GM19328 (cell line): ENCODE measurements at regions not wholly inside any gene's neighbourhood (a gene's known extent, or its start where the extent isn't known, plus 50 kb on each side); places are given as distances from the start of the nearest gene placed in this dataset.

ENCODE experiments used
- ATAC-seq: cut with Tn5 transposase; IDR thresholded peaks from one replicate; pipeline ENCODE4 v1.9.1; 2021; ENCODE audit warnings: mild to moderate bottlenecking, moderate library complexity; ENCODE audit not compliant: unreplicated experiment

DNA sequence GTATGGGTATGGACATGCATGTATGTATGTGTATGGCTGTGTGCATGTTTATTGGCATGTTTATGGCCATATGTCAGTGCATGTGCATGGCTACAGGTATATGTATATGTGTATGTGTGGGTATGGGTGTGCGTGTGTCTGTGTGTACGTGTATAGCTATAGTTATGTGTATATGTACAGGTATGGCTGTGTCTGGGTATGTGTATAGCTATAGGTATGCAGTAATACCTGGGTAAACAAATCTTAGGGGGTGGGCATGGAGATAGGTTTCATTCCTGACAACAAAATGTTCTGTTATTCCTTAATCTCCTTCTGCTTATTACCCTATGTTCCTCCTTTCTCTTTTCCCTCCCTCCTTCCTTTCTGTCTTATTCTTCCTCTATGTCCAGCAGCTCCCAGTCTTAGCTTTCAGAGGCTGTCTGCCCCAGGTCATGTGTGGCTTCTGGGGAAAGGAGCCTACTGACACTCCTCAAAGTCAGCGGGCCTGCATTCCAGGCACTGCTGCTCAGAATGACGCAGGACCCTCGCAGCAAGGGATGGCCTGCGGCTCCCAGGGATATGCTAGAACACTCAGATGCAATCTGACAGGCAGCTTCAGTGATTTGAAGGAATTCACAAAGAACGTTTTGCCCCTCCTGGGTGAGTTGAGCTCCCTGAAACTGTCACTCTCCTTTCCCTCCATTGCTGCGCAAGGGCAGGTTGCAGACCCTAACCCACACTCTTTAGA lies 139.3 kb upstream of the PHACTR1 start:
- ATAC-seq, result no peak

DNA sequence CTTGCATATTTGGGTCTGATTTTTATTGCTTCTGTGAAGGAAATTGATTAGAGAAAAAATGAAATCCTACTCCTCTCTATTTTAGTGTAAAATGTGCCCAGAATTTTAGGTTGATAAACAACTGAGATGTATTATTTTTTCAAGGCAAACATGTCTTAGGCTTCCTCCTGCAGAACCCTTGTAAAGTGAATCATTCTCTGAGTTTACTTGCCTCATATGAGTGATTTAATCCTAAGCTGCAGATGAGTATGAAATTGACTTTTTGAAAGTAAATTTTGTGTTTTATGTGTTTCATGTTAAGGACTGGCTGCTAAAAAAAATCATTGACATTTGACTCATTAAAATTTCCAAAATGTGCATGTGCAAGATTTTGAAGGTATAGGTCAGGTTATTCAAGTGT lies 138.5 kb upstream of the PHACTR1 start:
- ATAC-seq, result no peak

DNA sequence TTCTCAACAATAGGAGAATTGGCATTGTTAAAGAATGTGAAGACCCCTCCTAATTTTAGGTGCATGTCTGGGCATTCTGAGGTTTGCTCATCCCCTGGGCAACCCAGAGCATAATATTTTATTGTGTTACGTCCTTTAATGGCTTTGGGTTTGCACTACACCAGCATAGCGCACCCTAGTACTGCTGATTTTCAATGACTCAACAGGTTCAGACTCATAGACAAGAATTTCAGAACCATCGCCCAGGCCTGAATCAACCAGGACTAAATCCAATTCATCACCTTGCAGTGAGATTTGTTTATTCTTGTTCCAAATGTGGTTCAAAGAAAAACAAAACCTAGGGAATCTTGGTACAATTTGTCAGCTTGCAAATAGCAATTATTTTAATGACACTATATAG lies 137.8 kb upstream of the PHACTR1 start:
- ATAC-seq, result no peak

DNA sequence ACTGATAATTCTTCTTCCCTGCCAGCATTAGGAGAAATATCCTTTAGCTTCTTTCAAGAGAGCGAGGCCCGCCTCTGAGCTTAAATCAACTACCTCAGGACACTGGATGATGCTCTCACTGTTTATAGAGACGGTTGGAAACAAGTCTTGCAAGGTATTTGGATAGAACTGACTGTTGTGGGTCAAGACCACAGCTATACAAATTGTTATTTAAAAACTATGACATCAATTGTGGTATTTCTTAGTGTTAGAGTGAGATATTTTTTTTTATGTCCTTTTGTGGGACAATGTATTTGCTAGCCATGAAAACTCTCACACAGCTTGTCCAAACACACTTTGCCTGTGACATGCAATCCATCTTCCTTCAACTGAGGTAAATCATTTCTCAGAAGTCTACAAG lies 136.3 kb upstream of the PHACTR1 start:
- ATAC-seq, result no peak

DNA sequence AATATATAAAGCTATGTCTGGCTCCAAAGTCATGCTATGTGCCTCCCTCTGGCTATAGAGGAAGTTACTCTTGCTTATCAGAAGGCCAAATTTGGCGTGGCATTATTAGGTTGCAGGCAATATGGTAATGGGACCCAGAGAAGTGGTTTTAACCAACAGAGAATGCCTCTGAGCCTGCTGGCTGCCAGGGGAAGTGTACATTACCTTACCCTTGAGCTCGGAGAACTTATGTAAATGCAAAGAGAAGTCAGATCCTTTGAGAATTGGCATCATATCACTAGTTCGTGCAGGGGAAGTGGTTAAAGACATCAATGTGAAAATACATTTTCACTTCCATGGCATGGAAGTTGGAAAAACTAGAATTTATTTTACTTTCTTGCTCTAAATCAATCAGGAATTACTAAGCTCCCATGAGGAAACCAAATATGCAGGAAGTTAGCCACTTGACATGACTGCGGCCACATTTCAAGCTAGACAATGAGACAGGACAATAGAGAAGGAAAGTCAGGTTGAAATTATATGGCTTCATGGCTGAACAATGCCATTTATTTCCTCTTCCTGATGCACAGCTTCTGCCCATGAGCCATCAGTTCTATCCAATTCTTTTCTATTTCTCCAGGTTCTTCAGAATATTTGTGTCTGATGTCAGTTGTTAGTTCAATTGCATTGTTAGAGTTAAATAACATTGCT lies 134.0 kb upstream of the PHACTR1 start:
- ATAC-seq, result no peak

DNA sequence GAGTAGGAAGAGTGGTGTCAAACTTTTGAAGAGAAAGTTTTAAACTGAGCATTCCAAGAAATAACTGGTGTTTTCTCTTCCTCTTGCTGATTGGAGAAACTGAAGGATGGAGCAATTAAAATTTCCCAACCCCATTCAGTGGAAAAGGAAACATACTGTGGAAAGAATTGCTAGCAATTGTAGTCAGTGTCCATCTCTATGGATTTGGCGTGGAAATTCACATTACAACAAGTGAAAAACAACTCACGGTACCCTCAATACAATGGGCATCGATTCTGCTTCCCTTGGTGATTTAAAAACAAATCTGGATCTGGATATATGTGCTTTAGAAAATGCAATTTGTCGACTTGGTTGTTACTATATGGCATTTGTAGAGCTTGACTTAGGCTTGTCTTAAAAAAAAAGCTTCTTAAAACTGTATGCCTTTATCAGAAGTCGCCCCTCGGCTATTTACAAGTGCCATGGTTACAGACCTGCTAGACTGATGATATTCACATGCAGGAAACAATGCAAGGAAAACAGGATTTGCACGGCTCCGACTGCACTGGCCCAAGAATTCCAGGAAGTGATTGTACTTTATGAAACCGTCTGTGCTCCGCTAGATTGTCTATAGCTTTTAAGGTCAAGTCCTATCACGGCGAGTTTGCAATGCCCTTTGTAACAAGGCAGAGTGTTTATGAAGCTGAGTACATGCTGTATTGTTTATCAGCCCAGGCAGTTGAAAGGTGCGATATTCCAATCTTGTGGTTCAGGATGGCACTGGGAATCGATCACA lies 131.7 kb upstream of the PHACTR1 start:
- ATAC-seq, result no peak

DNA sequence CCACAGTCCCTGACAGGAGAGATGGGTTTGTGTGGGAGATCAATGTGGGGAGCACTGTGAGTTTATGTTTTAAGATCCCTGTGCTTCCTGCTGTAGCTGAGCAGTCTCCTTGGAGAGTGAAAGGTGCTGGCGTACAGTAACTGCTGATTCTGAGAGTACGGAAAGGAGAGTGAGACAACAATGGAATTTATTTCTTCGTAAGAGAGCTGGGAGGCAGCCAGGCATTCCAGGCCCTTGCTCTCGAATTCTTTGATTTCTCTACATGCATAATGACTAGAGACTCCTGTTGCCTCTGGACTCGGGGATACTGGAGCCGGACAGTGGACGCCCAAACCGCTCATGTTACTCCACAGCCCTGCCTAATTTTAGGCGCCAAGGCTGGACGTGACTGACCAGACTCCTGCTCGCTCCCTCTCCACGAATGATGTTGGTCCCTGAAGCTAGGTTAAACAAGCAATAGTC lies 131.0 kb upstream of the PHACTR1 start:
- ATAC-seq, result no peak

DNA sequence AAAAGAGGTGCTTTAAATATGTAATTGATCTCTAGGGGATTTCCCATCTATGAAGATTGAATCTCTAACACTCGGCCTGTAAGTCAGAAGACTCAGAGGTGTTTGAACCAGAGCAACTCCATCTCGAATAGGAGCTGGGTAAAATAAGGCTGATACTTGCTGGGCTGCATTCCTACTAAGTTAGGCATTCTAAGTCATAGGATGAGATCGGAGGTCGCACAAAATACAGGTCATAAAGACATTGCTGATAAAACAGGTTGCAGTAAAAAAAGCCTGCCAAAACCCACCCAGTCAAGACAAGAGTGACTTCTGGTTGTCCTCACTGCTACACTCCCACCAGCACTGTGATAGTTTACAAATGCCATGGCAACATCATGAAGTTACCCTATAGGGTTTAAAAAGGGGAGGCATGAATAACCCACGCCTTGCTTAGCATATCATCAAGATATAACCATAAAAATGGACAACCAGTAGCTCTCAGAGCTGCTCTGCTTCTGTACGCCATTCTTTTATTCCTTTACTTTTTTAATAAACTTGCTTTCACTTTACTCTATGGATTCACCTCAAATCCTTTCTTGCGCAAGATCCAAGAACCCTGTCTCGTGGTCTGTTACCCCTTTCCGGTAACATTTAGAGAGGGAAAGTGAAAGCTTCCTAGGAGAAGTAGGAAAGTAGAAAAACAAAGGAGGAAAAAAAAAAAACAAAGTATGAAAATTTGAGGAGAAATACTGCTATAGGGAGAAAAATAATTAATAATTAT lies 129.7 kb upstream of the PHACTR1 start:
- no peak for ATAC-seq

DNA sequence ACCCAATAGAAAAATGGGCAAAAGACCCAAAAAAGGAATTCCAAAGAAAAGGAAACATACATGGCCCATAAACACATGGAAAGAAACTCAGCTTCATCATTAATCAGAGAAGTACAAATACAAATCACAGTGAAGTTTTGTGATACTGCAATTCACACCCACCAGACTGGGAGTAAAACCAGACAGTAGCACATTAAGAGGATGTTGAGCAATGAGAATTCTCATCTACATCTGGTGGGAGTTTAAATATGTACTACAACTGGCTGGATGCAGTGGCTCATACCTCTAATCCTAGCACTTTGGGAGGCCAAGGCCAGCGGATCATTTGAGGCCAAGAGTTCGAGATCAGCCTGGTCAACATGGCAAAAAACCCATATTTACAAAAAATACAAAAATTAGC lies 125.7 kb upstream of the PHACTR1 start:
- no peak for ATAC-seq

DNA sequence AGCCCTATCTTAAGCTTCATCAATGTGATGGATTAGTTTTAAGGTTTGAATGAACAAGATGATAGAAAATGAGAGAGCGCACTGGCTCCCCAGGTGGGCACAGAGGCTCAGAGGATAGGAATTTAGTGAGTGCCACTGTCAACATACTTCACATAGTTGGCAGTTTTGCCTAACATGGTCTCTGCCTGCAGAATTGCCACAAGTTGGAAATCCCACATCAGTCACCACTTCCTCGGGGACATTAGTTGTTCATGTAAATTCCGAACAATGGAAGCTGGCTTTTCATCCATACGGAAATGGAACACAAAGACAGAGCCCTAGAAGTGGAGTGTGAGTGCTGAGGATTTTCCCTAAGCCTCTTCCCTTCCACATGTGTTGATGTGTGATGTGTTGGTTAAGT lies 123.9 kb upstream of the PHACTR1 start:
- no peak for ATAC-seq

DNA sequence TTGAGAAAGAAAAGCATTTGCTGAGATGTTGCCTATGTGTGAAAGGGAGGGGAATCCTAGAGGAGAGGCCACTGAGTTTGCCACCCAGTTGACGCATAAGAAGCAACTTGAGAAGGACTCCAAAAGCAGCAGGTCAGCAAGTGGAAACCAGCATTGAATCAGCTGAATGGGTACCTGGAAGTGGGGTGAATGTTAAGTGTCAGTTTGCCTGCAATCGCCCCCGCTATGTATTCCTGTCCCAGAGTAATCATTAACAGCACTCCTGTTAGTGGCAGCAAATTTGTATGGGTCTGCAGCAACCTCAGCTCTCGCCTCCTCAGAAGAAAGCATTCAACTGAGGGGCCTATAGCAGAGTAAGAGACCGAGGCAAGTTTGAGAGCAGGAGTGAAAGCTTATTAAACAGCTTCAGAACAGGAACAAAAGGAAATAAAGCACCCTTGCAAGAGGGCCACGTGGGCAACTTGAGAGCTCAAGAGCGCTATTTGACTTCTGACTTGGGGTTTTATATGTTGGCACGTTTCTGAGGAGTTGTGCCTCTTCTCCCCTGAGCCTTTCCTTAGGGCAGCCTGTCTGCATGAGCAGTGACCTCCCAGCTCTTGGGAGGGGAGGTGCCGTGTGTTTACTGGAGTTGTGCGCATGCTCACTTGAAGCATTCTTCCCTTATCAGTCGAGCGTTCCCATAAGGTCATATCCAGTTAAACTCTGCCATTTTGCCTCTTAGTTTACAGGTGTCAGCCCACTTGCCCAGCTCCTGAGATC lies 122.6 kb upstream of the PHACTR1 start:
- no peak for ATAC-seq

DNA sequence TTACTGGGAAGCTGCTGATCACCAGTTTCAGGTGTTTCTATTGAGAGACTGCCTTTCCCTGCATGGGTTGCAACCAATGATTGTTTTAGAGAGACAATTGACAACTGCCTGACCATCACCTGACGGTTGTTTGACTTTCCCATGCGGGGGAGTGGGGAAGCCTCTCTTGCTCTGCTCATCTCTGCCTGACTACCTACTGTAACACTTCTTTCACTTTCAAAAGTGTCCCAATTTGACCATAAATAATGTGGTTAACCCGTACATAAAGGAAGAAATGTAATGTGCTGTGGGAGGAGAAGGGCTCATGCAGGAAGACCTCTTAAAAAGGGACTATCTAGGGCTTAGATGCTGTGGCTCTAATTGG lies 122.1 kb upstream of the PHACTR1 start:
- ATAC-seq, result no peak

DNA sequence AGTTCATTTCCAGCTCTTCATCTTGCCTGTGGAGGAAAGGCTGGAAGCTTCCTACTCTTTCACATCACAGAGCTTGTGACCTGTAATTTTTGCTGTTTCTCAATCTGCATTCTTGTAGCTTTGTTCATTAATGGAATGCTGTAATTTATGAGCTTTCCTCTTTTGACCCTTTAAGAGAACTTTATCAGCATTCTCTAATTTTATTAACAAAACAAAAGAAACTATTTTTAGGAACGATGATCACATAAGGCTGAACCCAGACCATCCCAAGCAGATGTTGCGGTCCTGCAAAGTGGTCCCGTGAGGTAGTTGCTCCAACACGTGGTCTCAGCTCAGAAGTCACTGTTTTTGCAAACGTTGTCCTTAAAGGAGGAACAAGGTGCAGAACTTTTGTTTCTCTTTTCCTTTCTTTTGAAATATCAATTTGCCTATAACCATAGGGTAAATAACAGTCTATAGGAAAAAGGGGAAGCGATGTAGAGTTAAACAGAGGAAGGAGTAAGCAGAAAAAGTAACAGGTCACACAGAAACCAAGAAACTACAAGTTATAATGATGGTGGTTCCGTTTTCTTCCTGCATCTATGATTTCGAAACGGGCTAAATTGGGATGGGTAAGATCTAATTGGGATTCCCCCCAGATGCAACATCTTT lies 121.3 kb upstream of the PHACTR1 start:
- no peak for ATAC-seq

DNA sequence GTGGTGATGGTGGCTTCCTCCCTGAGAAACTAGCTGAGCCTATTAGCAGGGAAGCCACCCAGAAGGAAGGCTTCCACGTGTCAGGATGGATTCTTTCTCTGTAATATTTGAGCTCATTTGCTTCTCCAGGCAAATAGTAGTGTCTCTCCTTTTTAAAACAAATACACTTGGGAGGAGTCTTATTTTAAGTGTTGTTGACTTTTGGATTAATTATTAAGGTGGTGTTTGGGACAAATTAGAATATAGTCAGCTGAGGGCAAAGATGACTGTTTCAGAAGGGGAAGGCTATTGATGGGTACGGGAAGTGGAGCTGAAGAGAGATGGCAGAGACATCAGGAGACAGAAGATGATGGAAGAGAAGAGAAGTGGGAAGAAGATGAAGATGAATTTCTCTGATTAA lies 119.8 kb upstream of the PHACTR1 start:
- no peak for ATAC-seq

DNA sequence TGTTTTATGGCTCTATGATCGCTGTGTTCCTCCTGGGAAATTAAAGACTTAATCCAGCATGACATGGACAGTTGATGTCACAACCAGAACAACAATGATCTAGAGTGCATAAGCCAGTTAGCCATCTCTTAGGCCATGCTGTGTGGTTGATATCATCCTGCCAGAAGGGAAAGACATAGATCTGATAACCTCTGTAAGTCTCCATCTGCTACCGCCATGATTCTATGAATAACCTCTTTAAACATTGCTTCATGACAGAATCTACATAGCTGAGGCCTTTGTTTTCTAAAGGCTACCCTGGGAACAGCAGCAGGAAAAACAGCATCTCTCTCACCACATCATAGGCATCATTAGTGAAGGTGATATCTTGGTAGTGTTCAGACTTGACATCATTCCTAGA lies 117.6 kb upstream of the PHACTR1 start:
- no peak for ATAC-seq

DNA sequence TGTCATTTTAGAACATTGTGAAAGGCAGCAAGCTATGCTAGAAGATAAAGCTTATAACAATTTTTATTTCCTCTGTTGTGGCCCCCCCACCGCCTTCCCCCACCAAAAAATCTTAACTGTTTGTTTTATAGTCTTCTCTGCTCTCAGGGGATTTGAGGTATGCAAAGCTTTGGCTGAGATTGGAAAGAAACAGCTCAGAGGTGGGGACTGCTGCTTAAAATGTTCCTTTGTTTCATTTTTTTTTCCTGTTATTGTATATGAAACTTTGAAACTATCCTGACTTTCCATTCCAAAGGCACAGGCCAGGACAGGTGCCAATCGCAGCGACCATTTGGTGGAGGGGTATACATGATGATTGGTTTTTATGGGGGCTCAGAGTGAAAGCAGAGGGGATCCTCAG lies 114.7 kb upstream of the PHACTR1 start:
- ATAC-seq, result no peak

DNA sequence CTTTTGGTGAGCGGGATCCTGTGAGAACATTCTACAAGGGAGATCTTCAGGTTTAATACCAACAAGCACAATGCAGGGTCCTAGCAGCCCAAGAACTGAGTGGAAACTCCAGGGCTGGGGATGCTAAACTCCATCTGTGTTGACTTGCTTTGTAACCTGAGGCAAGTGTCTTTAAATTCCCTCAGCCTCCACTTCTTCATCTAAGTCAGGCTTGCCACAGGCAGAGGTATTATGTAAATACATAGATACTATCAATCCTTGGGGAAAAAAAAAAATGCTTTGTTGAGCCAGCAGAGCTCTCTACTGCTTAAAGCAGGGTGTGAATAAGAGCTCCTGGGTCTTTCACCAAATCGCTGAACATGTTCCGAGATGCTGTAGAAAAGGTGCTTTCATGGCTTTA lies 114.2 kb upstream of the PHACTR1 start:
- ATAC-seq, result no peak

DNA sequence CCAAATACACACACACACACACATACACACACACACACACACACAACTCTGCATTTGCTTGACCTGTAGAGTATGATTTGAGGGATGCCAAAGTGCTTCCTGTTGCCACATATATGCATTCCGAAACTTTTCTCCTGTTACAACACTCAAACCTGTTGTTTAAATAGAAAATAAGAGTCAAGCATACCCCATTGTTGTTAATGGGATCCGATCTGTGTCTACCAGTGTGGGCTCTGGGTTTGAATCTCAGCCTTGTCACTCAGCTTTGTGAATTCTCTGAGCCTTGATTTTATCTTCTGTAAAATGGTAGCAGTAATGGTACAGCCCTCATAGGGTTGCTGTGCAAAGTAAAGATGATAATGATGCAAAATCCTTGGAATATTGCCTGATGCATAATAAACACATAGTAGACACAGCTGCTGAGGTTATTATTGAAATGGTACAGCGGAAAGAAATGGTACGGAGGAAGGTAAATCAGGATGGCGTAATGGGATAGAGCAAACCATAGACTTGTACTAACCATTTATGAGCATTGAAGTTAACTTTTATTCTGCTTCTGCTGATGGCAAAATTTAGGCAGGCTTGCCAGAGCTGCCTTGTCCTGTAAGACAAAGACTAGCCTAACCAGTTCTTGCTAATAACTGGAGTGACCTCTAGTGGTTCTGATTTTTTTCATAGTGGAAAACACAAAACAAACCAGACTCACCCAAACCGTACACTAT lies 113.5 kb upstream of the PHACTR1 start:
- ATAC-seq, result no peak

DNA sequence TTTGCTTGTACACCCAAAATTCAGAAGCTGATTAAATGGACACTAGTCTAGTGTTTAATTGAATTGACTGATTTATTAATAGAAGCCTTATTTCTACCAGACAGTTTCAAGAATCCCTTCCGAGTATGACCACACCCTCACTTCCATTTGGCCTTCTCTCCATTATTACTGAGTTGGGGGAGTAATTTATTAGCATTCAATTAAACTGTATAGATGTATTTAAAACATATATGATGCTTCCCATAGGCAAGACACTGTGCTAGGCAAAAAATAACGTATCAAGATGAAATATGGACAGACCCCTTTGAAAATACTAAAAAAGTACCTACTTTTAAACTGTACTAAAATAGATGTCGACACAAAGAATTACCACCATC lies 112.9 kb upstream of the PHACTR1 start:
- no peak for ATAC-seq
